Testis (tissue), 2 donors: ENCODE measurements at regions not wholly inside any gene's neighbourhood (a gene's known extent, or its start where the extent isn't known, plus 50 kb on each side); places are given as distances from the start of the nearest gene placed in this dataset.

ENCODE experiments used
- DNase-seq: peaks from one replicate; pipeline ENCODE4 v3.0.0-alpha.2; 2019
- H3K27ac ChIP-seq, 2 donors: fragments of 200-600 bp; sonication (generic); one replicate each; pipeline ENCODE4 v1.5.1; 2019
- H3K27me3 ChIP-seq: fragments of 200-600 bp; sonication (generic); one replicate; pipeline ENCODE4 v1.5.1; 2019
- H3K36me3 ChIP-seq: fragments of 200-600 bp; sonication (generic); one replicate; pipeline ENCODE4 v1.5.1; 2017; ENCODE audit warnings: low read depth; ENCODE audit errors: missing control alignments
- H3K4me1 ChIP-seq: fragments of 200-600 bp; sonication (generic); one replicate; pipeline ENCODE4 v1.5.1; 2019
- H3K4me3 ChIP-seq, 2 donors: fragments of 200-600 bp; sonication (generic); one replicate each; pipeline ENCODE4 v1.5.1; 2017 to 2019
- H3K9me3 ChIP-seq: fragments of 200-600 bp; sonication (generic); one replicate; pipeline ENCODE4 v1.5.1; 2017
- POLR2A ChIP-seq: fragments of 450-650 bp; IDR thresholded peaks from one replicate; pipeline ENCODE4 v1.6.1; 2017; ENCODE audit warnings: antibody characterized with exemption, mild to moderate bottlenecking, moderate library complexity
- WGBS, 2 donors: methylation state at CpG; one replicate each; pipeline ENCODE4 v1.1.5; 2018; 5-methylcytosine and 5-hydroxymethylcytosine counted together
- intact Hi-C: fragments of 100-400 bp; cut with DNase I; formaldehyde crosslinking; loops from one replicate; pipeline ENCODE4 v1.15.1; 2023; ENCODE audit warnings: low total_unique reads
- TF ChIP-seq, protein P1 (sequence below), 3 experiments: fragments of 450-650 bp in 2 of 3; fragments of 200-600 bp in 1 of 3; sonication (generic) in 1 of 3; IDR thresholded peaks; one replicate each; pipeline ENCODE4 v1.5.1; 2016 to 2019; ENCODE audit warnings: antibody characterized with exemption in 3 of 3, mild to moderate bottlenecking in 2 of 3, moderate library complexity in 1 of 3

DNA sequence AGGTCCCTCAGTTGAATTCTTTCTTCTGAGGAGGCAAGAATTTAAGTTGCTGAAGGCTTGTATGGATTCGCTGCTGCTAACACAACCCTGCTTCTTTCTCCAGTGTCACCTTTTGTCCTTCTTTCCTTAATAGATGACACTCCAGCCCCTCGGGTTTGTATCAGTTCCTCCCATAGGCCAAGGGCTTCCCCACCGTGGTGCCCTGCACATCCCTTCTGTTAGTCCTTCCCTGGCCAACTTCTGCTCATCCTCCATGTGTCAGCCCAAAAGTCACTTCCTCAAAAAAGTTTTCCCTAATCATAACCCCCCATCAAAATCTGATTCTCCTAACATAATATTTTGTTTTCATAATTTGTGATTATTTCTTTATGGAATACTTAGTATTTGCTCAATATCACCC, 190.4 kb downstream of the RHOU start:
- H3K27ac ChIP-seq: no peak overlapping the region
- no peaks in the 10 kb centered on the region for H3K36me3 ChIP-seq
- 93 to 95% methylated on average over 3 of the region's 3 CpGs for WGBS, 2 donors
- no peaks in the 10 kb centered on the region for H3K9me3 ChIP-seq
- no peaks in the 10 kb centered on the region for H3K27me3 ChIP-seq
- intact Hi-C loops: no loop called here
- DNase-seq: no peak
- no peak overlapping the region for H3K4me3 ChIP-seq
- H3K4me1 ChIP-seq: no peaks in the 10 kb centered on the region
- no peak for TF ChIP-seq POLR2A
- TF ChIP-seq, protein P1, sequence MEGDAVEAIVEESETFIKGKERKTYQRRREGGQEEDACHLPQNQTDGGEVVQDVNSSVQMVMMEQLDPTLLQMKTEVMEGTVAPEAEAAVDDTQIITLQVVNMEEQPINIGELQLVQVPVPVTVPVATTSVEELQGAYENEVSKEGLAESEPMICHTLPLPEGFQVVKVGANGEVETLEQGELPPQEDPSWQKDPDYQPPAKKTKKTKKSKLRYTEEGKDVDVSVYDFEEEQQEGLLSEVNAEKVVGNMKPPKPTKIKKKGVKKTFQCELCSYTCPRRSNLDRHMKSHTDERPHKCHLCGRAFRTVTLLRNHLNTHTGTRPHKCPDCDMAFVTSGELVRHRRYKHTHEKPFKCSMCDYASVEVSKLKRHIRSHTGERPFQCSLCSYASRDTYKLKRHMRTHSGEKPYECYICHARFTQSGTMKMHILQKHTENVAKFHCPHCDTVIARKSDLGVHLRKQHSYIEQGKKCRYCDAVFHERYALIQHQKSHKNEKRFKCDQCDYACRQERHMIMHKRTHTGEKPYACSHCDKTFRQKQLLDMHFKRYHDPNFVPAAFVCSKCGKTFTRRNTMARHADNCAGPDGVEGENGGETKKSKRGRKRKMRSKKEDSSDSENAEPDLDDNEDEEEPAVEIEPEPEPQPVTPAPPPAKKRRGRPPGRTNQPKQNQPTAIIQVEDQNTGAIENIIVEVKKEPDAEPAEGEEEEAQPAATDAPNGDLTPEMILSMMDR (IDR thresholded peaks at IDR 0.05): no peak

- Histone ChIP-seq H3K27ac (no peak overlapping the region), H3K36me3 (no peaks in the 10 kb centered on the region), H3K9me3 (no peaks in the 10 kb centered on the region), H3K4me3 (no peak overlapping the region), H3K4me1 (no peaks in the 10 kb centered on the region), H3K27me3 (no peaks in the 10 kb centered on the region)
- no peak for DNase-seq
- TF ChIP-seq POLR2A: no peak
- TF ChIP-seq, protein P1 (IDR thresholded peaks at IDR 0.05): no peak
- intact Hi-C loops: no loop called here
- WGBS, 2 donors: 61 to 78% methylated on average over 4 of the region's 4 CpGs
Observed at GRCh38 chr1:228927421-228927820, 192.1 kb downstream of the RHOU start.

DNA sequence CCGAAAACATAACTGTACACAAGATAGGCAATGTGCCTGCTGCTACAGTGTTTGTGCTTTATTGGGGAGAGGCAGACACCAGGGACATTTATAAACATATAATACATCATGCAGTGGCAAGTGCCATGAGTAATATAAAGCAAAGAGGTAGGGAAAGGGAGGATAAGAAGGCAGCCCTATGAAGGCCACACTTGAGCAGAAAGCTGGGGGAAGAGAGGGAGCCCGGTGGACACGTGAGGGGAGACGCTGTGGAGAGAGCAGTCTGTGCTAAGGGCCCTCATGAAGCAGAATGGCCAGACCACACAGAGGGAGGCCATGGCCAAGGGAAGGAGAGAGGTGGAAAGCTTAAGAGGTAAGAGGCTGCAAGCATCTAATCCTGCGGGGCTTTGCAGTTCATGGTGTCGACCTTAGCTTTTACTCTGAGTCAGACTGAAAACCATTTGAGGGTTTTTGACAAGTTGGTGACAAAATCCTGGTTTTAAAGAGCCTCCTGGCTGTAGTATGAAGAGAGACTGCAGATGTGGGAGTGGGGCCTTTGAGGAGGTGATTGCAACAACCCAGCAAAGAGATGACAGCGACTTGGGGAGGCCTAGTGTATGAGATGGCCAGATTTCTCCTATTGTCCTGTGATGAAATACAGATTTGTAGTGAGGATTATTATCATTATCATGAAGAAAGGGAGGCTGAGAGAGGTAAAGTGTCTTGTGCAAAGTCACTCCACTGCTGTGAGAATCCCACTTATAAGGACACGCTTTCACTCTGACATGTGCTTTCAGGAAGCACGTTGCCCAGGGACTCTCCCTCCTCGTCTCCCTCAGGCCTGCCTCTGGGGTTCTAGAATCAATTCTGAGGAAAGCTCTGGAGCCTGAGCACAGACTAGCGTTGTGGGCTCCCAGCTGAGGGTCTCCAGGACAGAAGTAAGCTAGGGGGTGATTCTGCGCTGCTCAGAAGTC, 192.9 kb downstream of the RHOU start:
- H3K9me3 ChIP-seq: no peaks in the 10 kb centered on the region
- no peak for DNase-seq
- TF ChIP-seq, protein P1 (IDR thresholded peaks at IDR 0.05): no peak
- no peak overlapping the region for H3K27ac ChIP-seq
- no peaks in the 10 kb centered on the region for H3K36me3 ChIP-seq
- 83 to 85% methylated on average over 12 of the region's 12 CpGs for WGBS, 2 donors
- intact Hi-C loops: no loop called here
- no peaks in the 10 kb centered on the region for H3K4me1 ChIP-seq
- no peak overlapping the region for H3K4me3 ChIP-seq
- no peaks in the 10 kb centered on the region for H3K27me3 ChIP-seq

DNA sequence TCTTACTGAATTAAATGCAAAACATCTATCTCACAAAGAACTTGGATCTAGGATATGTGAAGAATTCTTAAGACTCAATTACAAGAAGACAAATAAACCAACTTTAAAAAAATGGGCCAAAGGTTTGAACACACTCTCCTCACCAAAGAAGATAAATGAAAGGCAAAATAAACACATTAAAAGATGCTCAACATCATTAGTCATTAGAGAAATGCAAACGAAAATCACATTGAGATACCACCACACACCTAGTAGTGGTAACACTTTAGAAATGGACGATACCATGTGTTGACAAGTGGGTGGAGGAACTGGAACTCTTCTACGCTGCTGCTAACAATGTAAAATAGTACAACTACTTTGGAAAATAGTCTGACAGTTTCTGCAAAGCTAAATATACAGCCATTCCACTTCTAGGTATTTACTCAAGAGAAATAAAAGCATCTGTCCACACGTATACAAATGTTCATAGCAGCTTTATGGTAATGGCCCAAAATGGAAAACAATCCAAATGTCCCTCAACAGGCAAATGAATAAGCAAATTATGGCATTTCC, 194.3 kb downstream of the RHOU start:
- Histone ChIP-seq H3K4me3 (no peak overlapping the region), H3K27me3 (no peaks in the 10 kb centered on the region), H3K27ac (no peak overlapping the region), H3K4me1 (no peaks in the 10 kb centered on the region), H3K36me3 (no peaks in the 10 kb centered on the region), H3K9me3 (no peaks in the 10 kb centered on the region)
- intact Hi-C loops: no loop called here
- 86 to 88% methylated on average over 4 of the region's 4 CpGs for WGBS, 2 donors
- no peak for DNase-seq
- TF ChIP-seq, protein P1 (IDR thresholded peaks at IDR 0.05): no peak
- TF ChIP-seq POLR2A: no peak
